MM.1S (cell line): ENCODE measurements at regions not wholly inside any gene's neighbourhood (a gene's known extent, or its start where the extent isn't known, plus 50 kb on each side); places are given as distances from the start of the nearest gene placed in this dataset.

ENCODE experiments used
- DNase-seq: peaks from one replicate; pipeline ENCODE4 v3.0.0-alpha.2; 2015
- H2AFZ ChIP-seq: fragments of 300-600 bp; sonication (generic); 2 replicates; pipeline ENCODE4 v1.6.0; 2016; ENCODE audit warnings: antibody characterized with exemption, low read length
- H3F3A ChIP-seq: fragments of 300-600 bp; sonication (generic); 2 replicates; pipeline ENCODE4 v1.6.1; 2016; ENCODE audit warnings: mild to moderate bottlenecking, antibody characterized with exemption, low read length, moderate library complexity, mixed read lengths; ENCODE audit not compliant: insufficient read depth
- H3K27ac ChIP-seq: fragments of 300-600 bp; sonication (generic); 2 replicates; pipeline ENCODE4 v1.5.1; 2016; ENCODE audit warnings: mild to moderate bottlenecking, low read length
- H3K27me3 ChIP-seq: fragments of 300-600 bp; sonication (generic); replicated peaks from 2 replicates; pipeline ENCODE4 v1.6.0; 2016; ENCODE audit warnings: low read length; ENCODE audit not compliant: insufficient read depth
- H3K36me3 ChIP-seq: fragments of 300-600 bp; sonication (generic); replicated peaks from 2 replicates; pipeline ENCODE4 v1.6.1; 2016; ENCODE audit warnings: mild to moderate bottlenecking, low read length, mixed read lengths; ENCODE audit not compliant: insufficient read depth
- H3K4me1 ChIP-seq: fragments of 300-600 bp; sonication (generic); 2 replicates; pipeline ENCODE4 v1.6.1; 2016; ENCODE audit warnings: low read length, mixed read lengths
- H3K4me2 ChIP-seq: fragments of 300-600 bp; sonication (generic); 2 replicates; pipeline ENCODE4 v1.6.0; 2016; ENCODE audit warnings: low read depth, low read length
- H3K4me3 ChIP-seq: fragments of 300-600 bp; sonication (generic); 2 replicates; pipeline ENCODE4 v1.5.1; 2016; ENCODE audit warnings: low read length, mixed read lengths
- H3K79me2 ChIP-seq: fragments of 300-600 bp; sonication (generic); 2 replicates; pipeline ENCODE4 v1.6.1; 2016; ENCODE audit warnings: mixed run types, low read length, mixed read lengths
- H3K9ac ChIP-seq: fragments of 300-600 bp; sonication (generic); 2 replicates; pipeline ENCODE4 v1.6.1; 2016; ENCODE audit warnings: low read length, mixed read lengths
- H3K9me2 ChIP-seq: fragments of 300-600 bp; sonication (generic); replicated peaks from 2 replicates; pipeline ENCODE4 v1.6.1; 2016; ENCODE audit warnings: mild to moderate bottlenecking, low read length, mixed read lengths; ENCODE audit not compliant: insufficient read depth
- H3K9me3 ChIP-seq: fragments of 300-600 bp; sonication (generic); replicated peaks from 2 replicates; pipeline ENCODE4 v1.6.1; 2016; ENCODE audit warnings: mild to moderate bottlenecking, low read length, mixed read lengths; ENCODE audit not compliant: insufficient read depth
- H4K20me1 ChIP-seq: fragments of 300-600 bp; sonication (generic); 2 replicates; pipeline ENCODE4 v1.6.1; 2016; ENCODE audit warnings: mild to moderate bottlenecking, low read length, moderate library complexity, mixed read lengths; ENCODE audit not compliant: insufficient read depth
- EZH2 ChIP-seq: fragments of 300-600 bp; sonication (generic); optimal IDR thresholded peaks from 2 replicates; pipeline ENCODE3; 2017; ENCODE audit warnings: low read depth, mild to moderate bottlenecking, antibody characterized with exemption, low read length, mixed read lengths
- EZH2phosphoT487 ChIP-seq: fragments of 300-600 bp; sonication (generic); IDR thresholded peaks from 2 replicates; pipeline ENCODE4 v1.6.1; 2018; ENCODE audit warnings: antibody characterized with exemption, low read length
- TF ChIP-seq, protein P1 (sequence below): fragments of 300-600 bp; sonication (generic); IDR thresholded peaks from 2 replicates; pipeline ENCODE4 v1.5.1; 2016; ENCODE audit warnings: antibody characterized with exemption, low read length, mixed read lengths

DNA sequence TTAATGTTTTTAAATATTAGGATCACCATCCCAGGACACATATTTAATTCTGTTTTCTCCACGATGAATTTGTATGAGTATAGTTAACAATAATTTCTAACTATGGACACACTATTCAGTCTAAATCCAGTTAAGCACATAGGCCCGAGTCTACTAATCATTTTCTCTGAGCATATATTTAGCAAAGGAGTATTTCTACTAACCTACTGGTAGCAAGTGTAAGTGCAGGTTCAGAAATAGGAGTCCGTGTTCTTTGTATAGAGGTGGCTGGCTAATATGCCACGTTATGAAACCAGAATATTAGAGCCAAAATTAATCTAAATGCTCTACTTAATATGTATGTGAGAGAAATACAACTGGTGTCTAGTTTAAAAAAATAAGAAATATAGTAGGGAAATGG, 416.6 kb upstream of the NXPH2 start:
- Histone ChIP-seq H3K9ac (no peak overlapping the region), H3K4me3 (no peak overlapping the region), H3K4me2 (no peak overlapping the region), H4K20me1 (no peaks in the 10 kb centered on the region), H3F3A (no peaks in the 10 kb centered on the region), H3K36me3 (no peaks in the 10 kb centered on the region), H3K27me3 (no peaks in the 10 kb centered on the region), H3K9me2 (no peaks in the 10 kb centered on the region), H3K4me1 (no peaks in the 10 kb centered on the region), H3K9me3 (no peaks in the 10 kb centered on the region), H2AFZ (no peak overlapping the region), H3K79me2 (no peaks in the 10 kb centered on the region), H3K27ac (no peak overlapping the region)
- no peak for DNase-seq
- TF ChIP-seq, protein P1, sequence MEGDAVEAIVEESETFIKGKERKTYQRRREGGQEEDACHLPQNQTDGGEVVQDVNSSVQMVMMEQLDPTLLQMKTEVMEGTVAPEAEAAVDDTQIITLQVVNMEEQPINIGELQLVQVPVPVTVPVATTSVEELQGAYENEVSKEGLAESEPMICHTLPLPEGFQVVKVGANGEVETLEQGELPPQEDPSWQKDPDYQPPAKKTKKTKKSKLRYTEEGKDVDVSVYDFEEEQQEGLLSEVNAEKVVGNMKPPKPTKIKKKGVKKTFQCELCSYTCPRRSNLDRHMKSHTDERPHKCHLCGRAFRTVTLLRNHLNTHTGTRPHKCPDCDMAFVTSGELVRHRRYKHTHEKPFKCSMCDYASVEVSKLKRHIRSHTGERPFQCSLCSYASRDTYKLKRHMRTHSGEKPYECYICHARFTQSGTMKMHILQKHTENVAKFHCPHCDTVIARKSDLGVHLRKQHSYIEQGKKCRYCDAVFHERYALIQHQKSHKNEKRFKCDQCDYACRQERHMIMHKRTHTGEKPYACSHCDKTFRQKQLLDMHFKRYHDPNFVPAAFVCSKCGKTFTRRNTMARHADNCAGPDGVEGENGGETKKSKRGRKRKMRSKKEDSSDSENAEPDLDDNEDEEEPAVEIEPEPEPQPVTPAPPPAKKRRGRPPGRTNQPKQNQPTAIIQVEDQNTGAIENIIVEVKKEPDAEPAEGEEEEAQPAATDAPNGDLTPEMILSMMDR, result no peak
- TF ChIP-seq EZH2phosphoT487 (no peak), EZH2 (no peak)

- Histone ChIP-seq H3K9me3 (no peaks in the 10 kb centered on the region), H3K9ac (no peak overlapping the region), H3K4me2 (no peak overlapping the region), H3K27ac (no peak overlapping the region), H3K4me3 (no peak overlapping the region), H3K4me1 (no peaks in the 10 kb centered on the region), H2AFZ (no peak overlapping the region), H3K79me2 (no peaks in the 10 kb centered on the region), H3K27me3 (no peaks in the 10 kb centered on the region), H3K9me2 (no peaks in the 10 kb centered on the region), H3F3A (no peaks in the 10 kb centered on the region), H4K20me1 (no peaks in the 10 kb centered on the region), H3K36me3 (no peaks in the 10 kb centered on the region)
- TF ChIP-seq, protein P1, result no peak
- TF ChIP-seq EZH2phosphoT487, result no peak
- no peak for TF ChIP-seq EZH2
- DNase-seq, result no peak
These were observed 414.4 kb upstream of the NXPH2 start for GRCh38 chr2:139194546-139194945.

DNA sequence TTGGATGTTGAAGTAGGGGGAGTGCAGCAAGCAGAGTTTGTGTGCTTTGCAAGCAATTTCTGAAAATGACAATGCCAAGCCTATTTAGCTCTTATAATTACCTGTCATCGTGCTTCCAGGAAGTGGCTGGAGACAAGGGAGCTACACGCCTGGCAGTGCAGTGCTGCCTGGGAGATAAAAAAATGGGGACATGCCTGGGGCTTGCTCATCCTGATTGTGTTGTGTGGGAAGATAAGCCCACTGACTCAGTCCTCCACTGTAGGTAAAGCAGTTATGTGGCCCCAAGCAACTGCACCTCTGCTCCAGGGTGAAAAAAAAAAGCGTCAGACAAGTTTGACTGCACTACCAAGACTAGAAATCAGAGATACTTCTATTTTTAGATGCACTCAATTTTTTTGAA, 396.9 kb upstream of the NXPH2 start:
- H3K27ac ChIP-seq, result no peak overlapping the region
- H2AFZ ChIP-seq, result no peak overlapping the region
- no peaks in the 10 kb centered on the region for H3K4me1 ChIP-seq
- TF ChIP-seq EZH2phosphoT487, result no peak
- TF ChIP-seq EZH2, result no peak
- TF ChIP-seq, protein P1, result no peak
- no peaks in the 10 kb centered on the region for H3K36me3 ChIP-seq
- H3F3A ChIP-seq, result no peaks in the 10 kb centered on the region
- H3K9ac ChIP-seq, result no peak overlapping the region
- H3K4me3 ChIP-seq, result no peak overlapping the region
- DNase-seq, result no peak
- H3K9me2 ChIP-seq, result no peaks in the 10 kb centered on the region
- H3K4me2 ChIP-seq, result no peak overlapping the region
- H3K27me3 ChIP-seq, result no peaks in the 10 kb centered on the region
- H3K9me3 ChIP-seq, result no peaks in the 10 kb centered on the region
- no peaks in the 10 kb centered on the region for H4K20me1 ChIP-seq
- no peaks in the 10 kb centered on the region for H3K79me2 ChIP-seq

DNA sequence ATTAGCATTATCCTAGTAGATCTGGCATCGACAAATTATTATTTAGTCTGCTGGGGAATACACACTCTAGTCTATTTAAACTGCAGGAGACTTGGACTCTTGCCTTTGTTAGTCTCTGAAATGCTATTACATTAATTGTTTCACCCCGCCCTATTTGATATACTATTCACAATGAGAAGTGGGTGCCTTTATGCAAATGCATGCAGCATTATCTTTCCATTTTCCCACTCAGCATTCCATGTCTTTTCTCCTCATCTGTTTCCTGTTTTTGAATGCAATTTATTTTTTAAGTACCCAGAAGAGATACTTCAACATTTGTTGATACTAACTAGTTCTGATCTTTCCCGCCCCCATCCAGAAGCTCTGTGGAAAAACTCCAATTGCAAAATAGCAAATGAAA, 395.3 kb upstream of the NXPH2 start:
- H2AFZ ChIP-seq, result no peak overlapping the region
- H3K79me2 ChIP-seq, result no peaks in the 10 kb centered on the region
- H3K4me1 ChIP-seq, result no peaks in the 10 kb centered on the region
- H3K9ac ChIP-seq, result no peak overlapping the region
- no peaks in the 10 kb centered on the region for H3K36me3 ChIP-seq
- H3K4me3 ChIP-seq, result no peak overlapping the region
- H3F3A ChIP-seq, result no peaks in the 10 kb centered on the region
- H3K27ac ChIP-seq, result no peak overlapping the region
- TF ChIP-seq EZH2phosphoT487 (no peak), EZH2 (no peak)
- TF ChIP-seq, protein P1, result no peak
- H3K9me2 ChIP-seq, result no peaks in the 10 kb centered on the region
- no peak overlapping the region for H3K4me2 ChIP-seq
- H3K9me3 ChIP-seq, result no peaks in the 10 kb centered on the region
- H4K20me1 ChIP-seq, result no peaks in the 10 kb centered on the region
- no peak for DNase-seq
- H3K27me3 ChIP-seq, result no peaks in the 10 kb centered on the region
